ENCODE measurements at regions not wholly inside any gene's neighbourhood (a gene's known extent, or its start where the extent isn't known, plus 50 kb on each side); places are given as distances from the start of the nearest gene placed in this dataset.

- no peak overlapping the region for H2AK5ac ChIP-seq (ENCODE audit: low read length, severe bottlenecking)
- 84% methylated on average over 1 of the region's 4 CpGs for WGBS
- H3K79me1 ChIP-seq (replicated peaks; ENCODE audit: low read length, poor library complexity, severe bottlenecking): no peaks in the 10 kb centered on the region
- no peak overlapping the region for H4K8ac ChIP-seq (ENCODE audit: low read length)
- no peak overlapping the region for H2BK12ac ChIP-seq (ENCODE audit: low read length in 2 of 2)
- H3K9me3 ChIP-seq (ENCODE audit: control insufficient read depth, low read length): no peaks in the 10 kb centered on the region
- no peak overlapping the region for H4K91ac ChIP-seq (ENCODE audit: low read length)
- no peak overlapping the region for H2AFZ ChIP-seq (ENCODE audit: low read depth, low read length)
- no peak overlapping the region for H3K9ac ChIP-seq (ENCODE audit: low read length)
- no peak overlapping the region for H2BK15ac ChIP-seq (ENCODE audit: low read depth, poor library complexity, severe bottlenecking)
- H2BK5ac ChIP-seq (ENCODE audit: low read depth, low read length, poor library complexity, severe bottlenecking): no peak overlapping the region
- no peak for DNase-seq
- no peaks in the 10 kb centered on the region for H3K36me3 ChIP-seq (ENCODE audit: control insufficient read depth in 1 of 2, insufficient read depth in 2 of 2, low read depth in 1 of 2, low read length in 2 of 2)
- H3K23ac ChIP-seq (ENCODE audit: low read length in 2 of 2): no peak overlapping the region
- no peak overlapping the region for H3K4me2 ChIP-seq (ENCODE audit: low read length, poor library complexity, severe bottlenecking)
- H3K18ac ChIP-seq (ENCODE audit: low read depth in 1 of 2, low read length in 2 of 2): no peak overlapping the region
- H3K4ac ChIP-seq (ENCODE audit: low read depth in 1 of 2, low read length in 2 of 2): no peak overlapping the region
- H3K14ac ChIP-seq (ENCODE audit: low read length in 2 of 2): no peak overlapping the region
- H3K27ac ChIP-seq (ENCODE audit: low read length, poor library complexity, severe bottlenecking): no peak overlapping the region
- no peaks in the 10 kb centered on the region for H3K4me1 ChIP-seq (ENCODE audit: control insufficient read depth, insufficient read depth, low read depth, low read length)
- H3K4me3 ChIP-seq (ENCODE audit: insufficient read depth in 1 of 2, low read depth in 1 of 2, low read length in 2 of 2): no peak overlapping the region
- no peak overlapping the region for H2BK120ac ChIP-seq (ENCODE audit: low read depth, low read length)
- no peaks in the 10 kb centered on the region for H3K27me3 ChIP-seq (ENCODE audit: control insufficient read depth in 1 of 2, insufficient read depth in 1 of 2, low read length in 2 of 2)
Observed at GRCh38 chr2:220460257-220460985, 833.0 kb downstream of the SLC4A3 start.

- H3K4me1 ChIP-seq (ENCODE audit: control insufficient read depth, insufficient read depth, low read depth, low read length): peaks cover 3% of the 10 kb centered on the region
- H3K27ac ChIP-seq (ENCODE audit: low read length, poor library complexity, severe bottlenecking): no peak overlapping the region
- H2AFZ ChIP-seq (ENCODE audit: low read depth, low read length): no peak overlapping the region
- H3K4me2 ChIP-seq (ENCODE audit: low read length, poor library complexity, severe bottlenecking): no peak overlapping the region
- H2AK5ac ChIP-seq (ENCODE audit: low read length, severe bottlenecking): no peak overlapping the region
- H2BK15ac ChIP-seq (ENCODE audit: low read depth, poor library complexity, severe bottlenecking): no peak overlapping the region
- WGBS: no CpG with 5 or more reads among the region's 1 CpG
- DNase-seq: no peak
- H3K14ac ChIP-seq (ENCODE audit: low read length in 2 of 2): no peak overlapping the region
- no peak overlapping the region for H2BK12ac ChIP-seq (ENCODE audit: low read length in 2 of 2)
- no peak overlapping the region for H3K18ac ChIP-seq (ENCODE audit: low read depth in 1 of 2, low read length in 2 of 2)
- no peaks in the 10 kb centered on the region for H3K27me3 ChIP-seq (ENCODE audit: control insufficient read depth in 1 of 2, insufficient read depth in 1 of 2, low read length in 2 of 2)
- H3K36me3 ChIP-seq (ENCODE audit: control insufficient read depth in 1 of 2, insufficient read depth in 2 of 2, low read depth in 1 of 2, low read length in 2 of 2): no peaks in the 10 kb centered on the region
- no peak overlapping the region for H3K4ac ChIP-seq (ENCODE audit: low read depth in 1 of 2, low read length in 2 of 2)
- H3K23ac ChIP-seq (ENCODE audit: low read length in 2 of 2): no peak overlapping the region
- no peak overlapping the region for H2BK5ac ChIP-seq (ENCODE audit: low read depth, low read length, poor library complexity, severe bottlenecking)
- H3K79me1 ChIP-seq (replicated peaks; ENCODE audit: low read length, poor library complexity, severe bottlenecking): no peaks in the 10 kb centered on the region
- no peak overlapping the region for H2BK120ac ChIP-seq (ENCODE audit: low read depth, low read length)
- H4K91ac ChIP-seq (ENCODE audit: low read length): no peak overlapping the region
- no peak overlapping the region for H3K4me3 ChIP-seq (ENCODE audit: insufficient read depth in 1 of 2, low read depth in 1 of 2, low read length in 2 of 2)
- H4K8ac ChIP-seq (ENCODE audit: low read length): no peak overlapping the region
- no peak overlapping the region for H3K9ac ChIP-seq (ENCODE audit: low read length)
- H3K9me3 ChIP-seq (ENCODE audit: control insufficient read depth, low read length): no peaks in the 10 kb centered on the region
Observed at GRCh38 chr2:220463876-220464275, 836.4 kb downstream of the SLC4A3 start.

GRCh38 chr2:220465700-220466099, 838.3 kb downstream of the SLC4A3 start:
- Histone ChIP-seq H3K4me1 (ENCODE audit: control insufficient read depth, insufficient read depth, low read depth, low read length) (peaks cover 3% of the 10 kb centered on the region), H2BK5ac (ENCODE audit: low read depth, low read length, poor library complexity, severe bottlenecking) (no peak overlapping the region), H3K18ac (ENCODE audit: low read depth in 1 of 2, low read length in 2 of 2) (no peak overlapping the region), H3K4me3 (ENCODE audit: insufficient read depth in 1 of 2, low read depth in 1 of 2, low read length in 2 of 2) (no peak overlapping the region), H3K79me1 (replicated peaks; ENCODE audit: low read length, poor library complexity, severe bottlenecking) (no peaks in the 10 kb centered on the region), H3K9me3 (ENCODE audit: control insufficient read depth, low read length) (no peaks in the 10 kb centered on the region), H2BK15ac (ENCODE audit: low read depth, poor library complexity, severe bottlenecking) (no peak overlapping the region), H3K36me3 (ENCODE audit: control insufficient read depth in 1 of 2, insufficient read depth in 2 of 2, low read depth in 1 of 2, low read length in 2 of 2) (no peaks in the 10 kb centered on the region), H2BK12ac (ENCODE audit: low read length in 2 of 2) (no peak overlapping the region), H4K91ac (ENCODE audit: low read length) (no peak overlapping the region), H3K14ac (ENCODE audit: low read length in 2 of 2) (no peak overlapping the region), H3K4me2 (ENCODE audit: low read length, poor library complexity, severe bottlenecking) (no peak overlapping the region), H3K27me3 (ENCODE audit: control insufficient read depth in 1 of 2, insufficient read depth in 1 of 2, low read length in 2 of 2) (no peaks in the 10 kb centered on the region), H3K9ac (ENCODE audit: low read length) (no peak overlapping the region), H3K23ac (ENCODE audit: low read length in 2 of 2) (no peak overlapping the region), H2AK5ac (ENCODE audit: low read length, severe bottlenecking) (no peak overlapping the region), H3K27ac (ENCODE audit: low read length, poor library complexity, severe bottlenecking) (no peak overlapping the region), H4K8ac (ENCODE audit: low read length) (no peak overlapping the region), H2BK120ac (ENCODE audit: low read depth, low read length) (no peak overlapping the region), H2AFZ (ENCODE audit: low read depth, low read length) (no peak overlapping the region), H3K4ac (ENCODE audit: low read depth in 1 of 2, low read length in 2 of 2) (no peak overlapping the region)
- DNase-seq: peak; percentile 7
- 86% methylated on average over 4 of the region's 4 CpGs for WGBS

GRCh38 chr2:220466251-220466691, 838.8 kb downstream of the SLC4A3 start:
- Histone ChIP-seq H3K27ac (ENCODE audit: low read length, poor library complexity, severe bottlenecking) (no peak overlapping the region), H2BK5ac (ENCODE audit: low read depth, low read length, poor library complexity, severe bottlenecking) (no peak overlapping the region), H3K18ac (ENCODE audit: low read depth in 1 of 2, low read length in 2 of 2) (no peak overlapping the region), H2BK15ac (ENCODE audit: low read depth, poor library complexity, severe bottlenecking) (no peak overlapping the region), H2BK12ac (ENCODE audit: low read length in 2 of 2) (no peak overlapping the region), H3K14ac (ENCODE audit: low read length in 2 of 2) (no peak overlapping the region), H3K36me3 (ENCODE audit: control insufficient read depth in 1 of 2, insufficient read depth in 2 of 2, low read depth in 1 of 2, low read length in 2 of 2) (no peaks in the 10 kb centered on the region), H4K8ac (ENCODE audit: low read length) (no peak overlapping the region), H4K91ac (ENCODE audit: low read length) (no peak overlapping the region), H3K27me3 (ENCODE audit: control insufficient read depth in 1 of 2, insufficient read depth in 1 of 2, low read length in 2 of 2) (no peaks in the 10 kb centered on the region), H3K23ac (ENCODE audit: low read length in 2 of 2) (no peak overlapping the region), H3K4ac (ENCODE audit: low read depth in 1 of 2, low read length in 2 of 2) (no peak overlapping the region), H3K4me2 (ENCODE audit: low read length, poor library complexity, severe bottlenecking) (no peak overlapping the region), H3K9me3 (ENCODE audit: control insufficient read depth, low read length) (no peaks in the 10 kb centered on the region), H2BK120ac (ENCODE audit: low read depth, low read length) (no peak overlapping the region), H2AK5ac (ENCODE audit: low read length, severe bottlenecking) (no peak overlapping the region), H3K4me3 (ENCODE audit: insufficient read depth in 1 of 2, low read depth in 1 of 2, low read length in 2 of 2) (no peak overlapping the region), H3K4me1 (ENCODE audit: control insufficient read depth, insufficient read depth, low read depth, low read length) (peaks cover 3% of the 10 kb centered on the region), H3K9ac (ENCODE audit: low read length) (no peak overlapping the region), H3K79me1 (replicated peaks; ENCODE audit: low read length, poor library complexity, severe bottlenecking) (no peaks in the 10 kb centered on the region), H2AFZ (ENCODE audit: low read depth, low read length) (no peak overlapping the region)
- WGBS: 100% methylated on average over 1 of the region's 2 CpGs
- DNase-seq: no peak

All from mesenchymal stem cell (in vitro differentiated cells and primary cell).